WTC11 (cell line): ENCODE measurements at regions not wholly inside any gene's neighbourhood (a gene's known extent, or its start where the extent isn't known, plus 50 kb on each side); places are given as distances from the start of the nearest gene placed in this dataset.

Source experiments
- MXD4 ChIP-seq: fragments of 250-450 bp; sonication (Bioruptor Pico); IDR thresholded peaks from 2 replicates; pipeline ENCODE4 v1.8.0; 2021; ENCODE audit warnings: mild to moderate bottlenecking, moderate library complexity, borderline replicate concordance
- RELA ChIP-seq: sonication (generic); formaldehyde crosslinking; IDR thresholded peaks from 2 replicates; pipeline ENCODE4 v1.8.1; 2022; ENCODE audit warnings: missing genetic modification reagents, mild to moderate bottlenecking, borderline replicate concordance
- TF ChIP-seq, protein P1 (sequence below): fragments of 200-600 bp; IDR thresholded peaks from 2 replicates; pipeline ENCODE4 v1.8.0; 2022; ENCODE audit warnings: antibody characterized with exemption

- TF ChIP-seq, protein P1, sequence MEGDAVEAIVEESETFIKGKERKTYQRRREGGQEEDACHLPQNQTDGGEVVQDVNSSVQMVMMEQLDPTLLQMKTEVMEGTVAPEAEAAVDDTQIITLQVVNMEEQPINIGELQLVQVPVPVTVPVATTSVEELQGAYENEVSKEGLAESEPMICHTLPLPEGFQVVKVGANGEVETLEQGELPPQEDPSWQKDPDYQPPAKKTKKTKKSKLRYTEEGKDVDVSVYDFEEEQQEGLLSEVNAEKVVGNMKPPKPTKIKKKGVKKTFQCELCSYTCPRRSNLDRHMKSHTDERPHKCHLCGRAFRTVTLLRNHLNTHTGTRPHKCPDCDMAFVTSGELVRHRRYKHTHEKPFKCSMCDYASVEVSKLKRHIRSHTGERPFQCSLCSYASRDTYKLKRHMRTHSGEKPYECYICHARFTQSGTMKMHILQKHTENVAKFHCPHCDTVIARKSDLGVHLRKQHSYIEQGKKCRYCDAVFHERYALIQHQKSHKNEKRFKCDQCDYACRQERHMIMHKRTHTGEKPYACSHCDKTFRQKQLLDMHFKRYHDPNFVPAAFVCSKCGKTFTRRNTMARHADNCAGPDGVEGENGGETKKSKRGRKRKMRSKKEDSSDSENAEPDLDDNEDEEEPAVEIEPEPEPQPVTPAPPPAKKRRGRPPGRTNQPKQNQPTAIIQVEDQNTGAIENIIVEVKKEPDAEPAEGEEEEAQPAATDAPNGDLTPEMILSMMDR: no peak
- TF ChIP-seq MXD4 (CRISPR knock-in tag) (no peak), RELA (CRISPR knock-in tag) (no peak)
Observed at GRCh38 chr1:96509339-96509738, 212.2 kb upstream of the PTBP2 start.
